Skeletal muscle cell (primary cell): ENCODE measurements at regions not wholly inside any gene's neighbourhood (a gene's known extent, or its start where the extent isn't known, plus 50 kb on each side); places are given as distances from the start of the nearest gene placed in this dataset.

ENCODE experiments used
- DNase-seq: peaks from one replicate; pipeline ENCODE4 v3.0.0-alpha.2; 2010; ENCODE audit warnings: low read depth
- H3K4me3 ChIP-seq: 2 replicates; pipeline ENCODE4 v1.5.1; 2011; ENCODE audit warnings: low read depth, mild to moderate bottlenecking, control low read depth, low read length, moderate library complexity

GRCh38 chr3:40593351-40593750 lies 68.6 kb downstream of the ZNF621 start:
- no peak overlapping the region for H3K4me3 ChIP-seq
- DNase-seq = no peak

DNA sequence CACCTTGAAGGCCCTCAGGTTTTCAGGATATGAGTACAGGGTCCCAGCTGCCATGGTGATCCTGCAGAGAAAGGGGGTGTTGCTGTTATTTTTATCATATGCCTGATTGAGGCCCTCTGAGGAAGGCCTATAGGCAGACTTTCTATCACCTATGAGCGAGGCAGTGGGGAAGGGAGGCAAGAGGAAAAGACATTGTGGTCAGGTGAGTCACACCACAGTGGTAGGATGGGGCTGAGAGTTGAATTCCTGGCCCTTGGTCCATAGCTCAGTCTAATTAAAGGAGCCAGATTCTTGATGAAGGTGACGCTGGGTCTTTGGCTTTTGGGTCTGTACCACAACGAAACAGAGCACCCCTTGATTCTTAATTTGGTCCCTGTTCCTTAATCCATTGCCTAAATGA lies 72.7 kb downstream of the ZNF621 start:
- DNase-seq = no peak
- no peak overlapping the region for H3K4me3 ChIP-seq

- H3K4me3 ChIP-seq = no peak overlapping the region
- no peak for DNase-seq
Observed at GRCh38 chr3:40598338-40598737, 73.6 kb downstream of the ZNF621 start.

GRCh38 chr3:40598962-40599361 lies 74.2 kb downstream of the ZNF621 start:
- no peak for DNase-seq
- no peak overlapping the region for H3K4me3 ChIP-seq

GRCh38 chr3:40602778-40603385 lies 78.1 kb downstream of the ZNF621 start:
- no peak for DNase-seq
- H3K4me3 ChIP-seq = no peak overlapping the region

- DNase-seq = no peak
- H3K4me3 ChIP-seq = no peak overlapping the region
Observed at GRCh38 chr3:40605960-40606359, 81.2 kb downstream of the ZNF621 start.

DNA sequence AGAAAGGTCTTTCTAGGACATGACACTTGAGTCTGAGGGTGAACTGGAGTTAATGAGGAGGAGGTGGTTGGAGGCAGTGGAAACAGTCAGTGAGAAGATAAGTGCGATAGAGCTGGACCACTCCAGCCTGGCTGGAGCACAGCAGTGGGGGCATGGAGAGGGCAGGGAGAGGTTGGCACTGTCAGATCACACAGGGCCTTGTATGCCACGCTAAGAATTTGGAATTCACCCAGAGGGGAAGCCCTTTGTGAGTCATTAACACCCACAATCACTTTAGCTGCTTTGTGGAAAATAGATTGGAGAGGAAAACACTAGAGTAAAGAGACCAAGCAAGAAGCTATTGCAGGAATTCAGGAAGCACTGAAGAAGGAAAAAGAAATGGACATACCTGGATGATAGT lies 83.3 kb downstream of the ZNF621 start:
- H3K4me3 ChIP-seq = no peak overlapping the region
- no peak for DNase-seq

GRCh38 chr3:40613306-40613705 lies 88.5 kb downstream of the ZNF621 start:
- no peak for DNase-seq
- H3K4me3 ChIP-seq = no peak overlapping the region

GRCh38 chr3:40615110-40615915 lies 90.6 kb downstream of the ZNF621 start:
- H3K4me3 ChIP-seq = no peak overlapping the region

GRCh38 chr3:40615918-40616819 lies 91.4 kb downstream of the ZNF621 start:
- DNase-seq = no peak
- H3K4me3 ChIP-seq = no peak overlapping the region

More at GRCh38 chr3:40615110-40615915, 90.6 kb downstream of the ZNF621 start:
- no peak for DNase-seq

DNA sequence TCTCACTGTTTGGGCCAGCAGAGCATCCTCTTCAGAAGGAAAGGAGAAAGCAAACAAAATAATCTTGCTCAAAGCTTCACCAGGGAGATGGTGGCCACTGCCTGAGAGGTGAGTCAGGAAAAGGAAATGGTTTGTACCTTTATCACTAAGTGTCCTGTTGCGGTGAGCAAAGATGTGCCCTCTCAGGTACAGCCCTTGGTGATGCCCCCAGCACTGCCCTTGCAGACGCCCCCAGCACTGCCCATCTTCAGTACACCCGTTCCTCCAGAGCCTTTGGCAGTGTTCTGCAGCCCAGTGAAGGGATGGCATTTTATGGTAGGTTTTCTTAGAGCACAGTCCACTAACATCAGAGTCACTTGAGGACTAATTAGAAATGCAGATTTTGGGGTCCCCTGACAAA lies 92.3 kb downstream of the ZNF621 start:
- no peak overlapping the region for H3K4me3 ChIP-seq
- no peak for DNase-seq

DNA sequence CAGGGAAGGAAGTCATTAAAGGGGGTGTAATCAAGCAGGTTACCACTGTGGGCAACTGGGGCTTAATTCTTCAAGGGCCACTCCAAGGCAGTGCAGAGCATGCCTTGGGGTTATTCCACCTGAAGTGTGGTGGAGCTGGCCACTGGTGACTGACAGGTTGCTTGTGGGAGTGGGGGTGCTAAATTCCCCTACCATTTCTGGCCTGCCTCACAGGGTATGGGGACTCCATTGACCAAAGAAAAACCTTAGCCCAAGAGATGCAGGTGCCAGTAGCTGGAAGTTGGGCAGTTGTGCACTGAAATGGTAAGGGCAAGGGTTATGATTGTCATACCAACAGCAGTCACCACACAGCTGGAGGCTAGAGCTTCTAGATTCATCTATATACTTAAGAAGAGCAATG lies 93.4 kb downstream of the ZNF621 start:
- no peak for DNase-seq
- H3K4me3 ChIP-seq = no peak overlapping the region

- DNase-seq = no peak
- no peak overlapping the region for H3K4me3 ChIP-seq
Observed at GRCh38 chr3:40620151-40620550, 95.4 kb downstream of the ZNF621 start.

GRCh38 chr3:40621252-40621651 lies 96.5 kb downstream of the ZNF621 start:
- no peak for DNase-seq
- H3K4me3 ChIP-seq = no peak overlapping the region

DNA sequence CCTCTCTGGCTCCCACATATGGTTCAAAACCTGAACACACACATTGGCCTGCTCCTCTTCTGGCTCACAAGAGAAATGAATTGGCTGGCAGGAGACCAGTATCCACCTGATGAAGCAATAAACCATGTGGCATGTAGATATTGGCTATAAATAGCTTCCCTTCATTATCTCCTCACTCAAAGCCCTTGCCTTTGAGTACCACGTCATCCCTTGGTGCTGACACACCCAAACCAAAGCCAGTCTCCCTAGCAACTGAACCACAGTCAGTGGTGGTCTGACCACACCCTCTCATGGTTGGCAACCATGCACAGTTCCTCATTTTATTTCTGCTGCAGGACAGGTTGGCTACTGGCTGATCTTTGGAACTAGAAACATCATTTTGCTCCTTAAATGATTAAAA lies 98.8 kb downstream of the ZNF621 start:
- no peak overlapping the region for H3K4me3 ChIP-seq
- no peak for DNase-seq

GRCh38 chr3:40624189-40624769 lies 99.5 kb downstream of the ZNF621 start:
- DNase-seq = no peak
- H3K4me3 ChIP-seq = no peak overlapping the region

GRCh38 chr3:40627095-40627494 lies 102.3 kb downstream of the ZNF621 start:
- DNase-seq = no peak

DNA sequence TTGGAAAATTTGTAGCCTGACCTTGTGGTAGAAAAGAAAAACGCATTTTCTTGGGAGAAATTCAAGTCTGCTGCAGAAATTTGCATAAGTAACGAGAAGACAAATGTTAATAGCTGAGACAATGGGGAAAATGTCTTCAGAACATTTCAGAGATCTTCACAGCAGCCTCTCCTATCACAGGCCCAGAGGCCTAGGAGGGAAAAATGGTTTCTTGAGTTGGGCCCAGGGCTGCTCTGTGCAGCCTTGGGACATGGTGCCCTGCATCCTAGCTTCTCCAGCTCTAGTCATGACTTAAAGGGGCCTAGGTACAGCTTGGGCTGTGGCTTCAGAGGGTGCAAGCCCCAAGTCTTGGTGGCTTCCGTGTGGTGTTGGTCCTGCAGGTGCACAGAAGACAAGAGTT lies 104.2 kb downstream of the ZNF621 start:
- no peak for DNase-seq
- no peak overlapping the region for H3K4me3 ChIP-seq

More at GRCh38 chr3:40627095-40627494, 102.3 kb downstream of the ZNF621 start:
- H3K4me3 ChIP-seq = no peak overlapping the region

DNA sequence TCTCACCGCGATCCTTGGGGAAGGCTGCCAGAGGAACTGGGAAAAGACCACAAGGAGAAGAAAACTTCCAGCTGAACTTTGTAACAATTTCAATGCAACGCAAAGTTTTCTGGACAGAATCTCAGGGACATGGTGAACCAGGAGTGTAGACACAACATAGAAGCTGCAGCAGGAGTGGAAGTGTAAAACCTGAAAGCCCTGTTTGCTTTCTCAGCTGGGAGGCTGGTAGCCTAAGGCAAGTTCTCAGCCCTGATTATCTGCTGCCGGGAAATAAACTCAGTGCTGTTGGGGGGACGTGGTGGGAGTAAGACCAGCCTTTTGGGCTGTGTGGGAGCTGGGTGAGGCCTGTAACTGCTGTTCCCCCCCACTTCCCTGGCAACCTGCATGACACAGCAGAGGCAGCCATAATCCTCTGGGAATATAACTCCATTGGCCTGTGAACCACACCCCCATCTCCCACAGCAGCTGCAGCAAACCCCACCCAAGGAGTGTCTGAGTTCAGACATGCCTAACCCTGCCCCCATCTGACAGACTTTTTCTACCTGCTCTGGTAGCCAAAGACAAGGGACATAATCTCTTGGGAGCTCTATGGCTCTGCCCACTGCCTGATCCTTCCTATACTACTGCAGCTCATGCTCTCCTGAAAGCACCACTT lies 106.7 kb downstream of the ZNF621 start:
- DNase-seq = no peak
- no peak overlapping the region for H3K4me3 ChIP-seq
